ENCODE measurements at regions not wholly inside any gene's neighbourhood (a gene's known extent, or its start where the extent isn't known, plus 50 kb on each side); places are given as distances from the start of the nearest gene placed in this dataset.

GRCh38 chr1:173118404-173118803, 67.7 kb upstream of the TNFSF18 start:
- TF ChIP-seq, protein P1, sequence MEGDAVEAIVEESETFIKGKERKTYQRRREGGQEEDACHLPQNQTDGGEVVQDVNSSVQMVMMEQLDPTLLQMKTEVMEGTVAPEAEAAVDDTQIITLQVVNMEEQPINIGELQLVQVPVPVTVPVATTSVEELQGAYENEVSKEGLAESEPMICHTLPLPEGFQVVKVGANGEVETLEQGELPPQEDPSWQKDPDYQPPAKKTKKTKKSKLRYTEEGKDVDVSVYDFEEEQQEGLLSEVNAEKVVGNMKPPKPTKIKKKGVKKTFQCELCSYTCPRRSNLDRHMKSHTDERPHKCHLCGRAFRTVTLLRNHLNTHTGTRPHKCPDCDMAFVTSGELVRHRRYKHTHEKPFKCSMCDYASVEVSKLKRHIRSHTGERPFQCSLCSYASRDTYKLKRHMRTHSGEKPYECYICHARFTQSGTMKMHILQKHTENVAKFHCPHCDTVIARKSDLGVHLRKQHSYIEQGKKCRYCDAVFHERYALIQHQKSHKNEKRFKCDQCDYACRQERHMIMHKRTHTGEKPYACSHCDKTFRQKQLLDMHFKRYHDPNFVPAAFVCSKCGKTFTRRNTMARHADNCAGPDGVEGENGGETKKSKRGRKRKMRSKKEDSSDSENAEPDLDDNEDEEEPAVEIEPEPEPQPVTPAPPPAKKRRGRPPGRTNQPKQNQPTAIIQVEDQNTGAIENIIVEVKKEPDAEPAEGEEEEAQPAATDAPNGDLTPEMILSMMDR (IDR thresholded peaks at IDR 0.05; ENCODE audit: low read depth, low read length): no peak
- Histone ChIP-seq H3K27ac (no peak overlapping the region), H3K27me3 (ENCODE audit: insufficient read depth, low read depth, severe bottlenecking) (peaks cover 17% of the 10 kb centered on the region)

DNA sequence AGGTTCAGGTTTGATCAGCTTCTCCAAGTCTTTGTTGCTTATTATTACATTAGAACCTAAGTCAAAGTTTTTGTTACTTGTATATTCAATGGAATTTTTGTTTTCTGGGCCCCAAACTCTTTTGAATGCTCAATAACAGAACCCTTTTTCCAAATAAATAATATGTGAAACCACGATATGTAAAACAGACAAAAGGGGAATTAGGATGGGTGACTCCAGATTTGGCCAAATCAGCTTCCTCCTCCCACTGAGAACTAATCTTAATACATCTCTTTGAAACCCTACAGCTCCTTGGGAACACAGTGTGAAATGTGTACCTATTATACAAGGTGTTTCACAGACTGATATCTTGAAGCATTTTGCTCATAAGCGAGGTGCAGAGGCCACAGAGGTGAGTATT, 67.0 kb upstream of the TNFSF18 start:
- H3K27me3 ChIP-seq (ENCODE audit: insufficient read depth, low read depth, severe bottlenecking): peaks cover 22% of the 10 kb centered on the region
- H3K27ac ChIP-seq: no peak overlapping the region
- no peak for DNase-seq
- no peaks in the 10 kb centered on the region for H3K36me3 ChIP-seq
- no peak overlapping the region for H3K4me3 ChIP-seq (ENCODE audit: low read depth, low read length)
- no peaks in the 10 kb centered on the region for H3K9me3 ChIP-seq (ENCODE audit: severe bottlenecking)
- TF ChIP-seq, protein P1 (IDR thresholded peaks at IDR 0.05; ENCODE audit: low read depth, low read length): no peak

More at GRCh38 chr1:173118404-173118803, 67.7 kb upstream of the TNFSF18 start:
- Histone ChIP-seq H3K9me3 (ENCODE audit: severe bottlenecking) (no peaks in the 10 kb centered on the region), H3K36me3 (no peaks in the 10 kb centered on the region), H3K4me3 (ENCODE audit: low read depth, low read length) (no peak overlapping the region)
- no peak for DNase-seq

GRCh38 chr1:173117108-173117633, 66.4 kb upstream of the TNFSF18 start:
- Histone ChIP-seq H3K36me3 (no peaks in the 10 kb centered on the region), H3K27me3 (ENCODE audit: insufficient read depth, low read depth, severe bottlenecking) (peaks cover 26% of the 10 kb centered on the region), H3K27ac (no peak overlapping the region), H3K9me3 (ENCODE audit: severe bottlenecking) (no peaks in the 10 kb centered on the region), H3K4me3 (ENCODE audit: low read depth, low read length) (no peak overlapping the region)
- DNase-seq: no peak
- TF ChIP-seq, protein P1 (IDR thresholded peaks at IDR 0.05; ENCODE audit: low read depth, low read length): no peak

GRCh38 chr1:173114346-173114745, 63.6 kb upstream of the TNFSF18 start:
- H3K27me3 ChIP-seq (ENCODE audit: insufficient read depth, low read depth, severe bottlenecking): peaks cover 50% of the 10 kb centered on the region
- no peak overlapping the region for H3K4me3 ChIP-seq (ENCODE audit: low read depth, low read length)
- H3K27ac ChIP-seq: no peak overlapping the region
- TF ChIP-seq, protein P1 (IDR thresholded peaks at IDR 0.05; ENCODE audit: low read depth, low read length): no peak
- no peaks in the 10 kb centered on the region for H3K36me3 ChIP-seq
- no peak for DNase-seq
- H3K9me3 ChIP-seq (ENCODE audit: severe bottlenecking): no peaks in the 10 kb centered on the region

DNA sequence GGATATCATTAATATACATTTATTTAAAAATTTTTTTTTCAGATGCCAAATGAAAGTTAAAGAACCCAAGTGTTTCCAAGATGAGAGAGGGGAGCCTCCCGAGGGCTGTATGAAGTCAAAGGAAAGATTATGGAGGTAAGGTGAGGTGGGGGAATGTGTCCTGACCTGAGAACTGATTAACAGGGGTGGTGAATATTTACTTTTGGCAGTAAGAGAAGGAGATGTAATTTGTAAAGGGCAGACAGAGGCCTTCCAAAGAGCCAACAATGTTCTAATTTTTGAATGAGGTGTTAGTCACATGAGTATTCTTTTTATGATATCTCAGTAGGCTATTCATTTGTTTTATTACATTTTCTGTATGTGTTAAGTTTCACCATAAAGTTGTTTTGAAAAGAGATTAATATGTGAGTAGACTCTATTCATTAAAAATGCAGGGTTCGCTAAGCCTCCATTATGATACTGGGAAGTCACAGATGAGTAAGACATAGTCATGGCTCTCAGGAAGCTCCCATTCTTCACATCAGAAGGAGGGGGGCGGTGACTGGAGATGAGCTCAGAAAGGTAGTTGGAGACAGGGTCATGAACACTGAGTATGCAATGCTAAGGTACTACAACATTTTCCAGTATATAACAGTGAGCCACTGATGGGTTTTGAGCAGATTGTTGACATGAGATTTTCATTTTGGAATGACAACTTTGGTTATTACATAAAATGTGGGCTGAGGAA, 62.4 kb upstream of the TNFSF18 start:
- Histone ChIP-seq H3K36me3 (no peaks in the 10 kb centered on the region), H3K4me3 (ENCODE audit: low read depth, low read length) (no peak overlapping the region), H3K27me3 (ENCODE audit: insufficient read depth, low read depth, severe bottlenecking) (peaks cover 59% of the 10 kb centered on the region), H3K27ac (no peak overlapping the region), H3K9me3 (ENCODE audit: severe bottlenecking) (no peaks in the 10 kb centered on the region)
- DNase-seq: no peak
- TF ChIP-seq, protein P1 (IDR thresholded peaks at IDR 0.05; ENCODE audit: low read depth, low read length): no peak

Data from WERI-Rb-1 (cell line).